ENCODE measurements at regions not wholly inside any gene's neighbourhood (a gene's known extent, or its start where the extent isn't known, plus 50 kb on each side); places are given as distances from the start of the nearest gene placed in this dataset.

DNA sequence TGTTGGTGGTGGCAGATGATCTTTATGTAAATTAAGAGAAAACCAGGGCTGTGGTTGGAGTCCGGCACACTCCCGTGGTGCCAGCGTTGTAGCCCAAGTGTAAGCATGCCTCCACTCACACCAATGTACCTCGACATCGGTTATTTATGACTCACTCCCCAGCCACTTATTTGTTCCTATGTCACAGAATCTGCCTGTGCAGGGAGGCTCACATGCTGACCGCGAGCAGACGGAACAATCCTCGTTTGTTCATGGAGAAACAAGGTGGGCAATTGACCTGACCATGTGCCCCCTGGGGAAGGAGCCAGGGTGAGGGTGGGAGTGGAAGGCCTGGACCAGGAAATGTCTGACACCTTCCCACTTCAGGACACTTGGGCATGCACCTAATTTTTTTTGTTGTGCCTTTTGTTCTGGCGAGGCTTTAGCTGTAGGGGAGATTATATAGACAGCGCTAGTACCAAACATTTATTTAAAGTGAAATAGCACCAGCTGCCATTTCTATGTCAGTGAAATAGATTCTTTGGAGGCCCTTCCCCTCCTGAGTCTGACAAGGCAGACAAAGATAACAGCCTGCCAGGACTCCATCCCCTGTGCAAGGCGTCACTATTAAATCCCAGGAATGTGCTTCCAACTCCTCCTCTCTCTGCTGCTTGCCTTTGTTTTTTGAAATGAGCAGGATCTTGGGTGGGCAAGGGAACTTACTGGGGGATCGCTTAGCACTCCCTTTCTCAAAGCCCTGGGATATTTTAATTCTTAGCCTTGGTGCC, 394.2 kb downstream of the FGF9 start:
- no peak overlapping the region for H3K9ac ChIP-seq (ENCODE audit: insufficient read depth, low read length)
- no peak for DNase-seq (ENCODE audit: low read depth in 2 of 2)
- H2AFZ ChIP-seq (ENCODE audit: low read length) = no peak overlapping the region
- no peaks in the 10 kb centered on the region for H3K36me3 ChIP-seq (ENCODE audit: control insufficient read depth, insufficient read depth, low read length)
- TF ChIP-seq CTCF (conservative IDR thresholded peaks at IDR 0.05 in 1 of 2, IDR thresholded peaks at IDR 0.05 in 1 of 2; ENCODE audit: low read depth in 1 of 2, low read length in 2 of 2) (no peak), EZH2 (IDR thresholded peaks at IDR 0.05; ENCODE audit: low read length, missing control alignments) (no peak)
- no peak overlapping the region for H3K4me2 ChIP-seq (ENCODE audit: extremely low read depth, insufficient read depth, low read length)
- H3K4me1 ChIP-seq (ENCODE audit: control insufficient read depth, extremely low read depth, insufficient read depth, low read length) = no peaks in the 10 kb centered on the region
- no peak overlapping the region for H3K4me3 ChIP-seq (replicated peaks in 1 of 4; ENCODE audit: control extremely low read depth in 1 of 4, insufficient read depth in 1 of 4, low read depth in 3 of 4, low read length in 4 of 4)
- no peak overlapping the region for H3K27ac ChIP-seq (ENCODE audit: insufficient read depth, low read length)
- H3K27me3 ChIP-seq (ENCODE audit: control insufficient read depth, insufficient read depth, low read length) = no peaks in the 10 kb centered on the region
- no peaks in the 10 kb centered on the region for H4K20me1 ChIP-seq (ENCODE audit: control insufficient read depth, extremely low read depth, insufficient read depth, low read length)
- no peaks in the 10 kb centered on the region for H3K79me2 ChIP-seq (ENCODE audit: control insufficient read depth, insufficient read depth, low read length)
- no peaks in the 10 kb centered on the region for H3K9me3 ChIP-seq (ENCODE audit: control insufficient read depth, insufficient read depth, low read depth, low read length)

DNA sequence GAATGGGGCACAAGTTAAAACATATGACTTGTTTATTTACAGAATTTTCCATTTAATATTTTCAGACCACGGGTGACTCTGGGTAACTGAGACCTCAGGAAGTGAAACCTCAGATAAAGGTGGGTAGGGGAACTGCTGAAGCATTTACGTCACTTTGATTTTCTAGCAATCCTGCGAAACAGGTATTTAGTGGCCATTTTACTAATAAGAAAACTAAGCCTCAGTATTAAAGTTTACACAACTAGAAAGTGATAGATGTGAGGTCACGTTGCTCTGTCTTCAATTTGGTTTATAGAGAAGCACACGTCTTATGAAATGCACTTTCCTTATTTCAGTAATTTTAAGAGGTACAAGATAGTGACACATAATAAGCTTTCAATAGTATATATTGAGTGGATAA, 402.8 kb downstream of the FGF9 start:
- H3K27me3 ChIP-seq (ENCODE audit: control insufficient read depth, insufficient read depth, low read length) = no peaks in the 10 kb centered on the region
- no peak overlapping the region for H3K4me2 ChIP-seq (ENCODE audit: extremely low read depth, insufficient read depth, low read length)
- no peaks in the 10 kb centered on the region for H3K36me3 ChIP-seq (ENCODE audit: control insufficient read depth, insufficient read depth, low read length)
- H3K9me3 ChIP-seq (ENCODE audit: control insufficient read depth, insufficient read depth, low read depth, low read length) = no peaks in the 10 kb centered on the region
- no peak overlapping the region for H3K9ac ChIP-seq (ENCODE audit: insufficient read depth, low read length)
- no peaks in the 10 kb centered on the region for H3K4me1 ChIP-seq (ENCODE audit: control insufficient read depth, extremely low read depth, insufficient read depth, low read length)
- no peaks in the 10 kb centered on the region for H4K20me1 ChIP-seq (ENCODE audit: control insufficient read depth, extremely low read depth, insufficient read depth, low read length)
- no peaks in the 10 kb centered on the region for H3K79me2 ChIP-seq (ENCODE audit: control insufficient read depth, insufficient read depth, low read length)
- no peak overlapping the region for H3K4me3 ChIP-seq (replicated peaks in 1 of 4; ENCODE audit: control extremely low read depth in 1 of 4, insufficient read depth in 1 of 4, low read depth in 3 of 4, low read length in 4 of 4)
- TF ChIP-seq EZH2 (IDR thresholded peaks at IDR 0.05; ENCODE audit: low read length, missing control alignments) = no peak
- no peak for TF ChIP-seq CTCF (conservative IDR thresholded peaks at IDR 0.05 in 1 of 2, IDR thresholded peaks at IDR 0.05 in 1 of 2; ENCODE audit: low read depth in 1 of 2, low read length in 2 of 2)
- H2AFZ ChIP-seq (ENCODE audit: low read length) = no peak overlapping the region
- DNase-seq (ENCODE audit: low read depth in 2 of 2) = no peak
- no peak overlapping the region for H3K27ac ChIP-seq (ENCODE audit: insufficient read depth, low read length)

GRCh38 chr13:22074403-22074802, 403.5 kb downstream of the FGF9 start:
- Histone ChIP-seq H2AFZ (ENCODE audit: low read length) (no peak overlapping the region), H3K36me3 (ENCODE audit: control insufficient read depth, insufficient read depth, low read length) (no peaks in the 10 kb centered on the region), H3K9me3 (ENCODE audit: control insufficient read depth, insufficient read depth, low read depth, low read length) (no peaks in the 10 kb centered on the region), H3K9ac (ENCODE audit: insufficient read depth, low read length) (no peak overlapping the region), H3K27ac (ENCODE audit: insufficient read depth, low read length) (no peak overlapping the region), H3K4me1 (ENCODE audit: control insufficient read depth, extremely low read depth, insufficient read depth, low read length) (no peaks in the 10 kb centered on the region), H3K79me2 (ENCODE audit: control insufficient read depth, insufficient read depth, low read length) (no peaks in the 10 kb centered on the region), H4K20me1 (ENCODE audit: control insufficient read depth, extremely low read depth, insufficient read depth, low read length) (no peaks in the 10 kb centered on the region), H3K4me2 (ENCODE audit: extremely low read depth, insufficient read depth, low read length) (no peak overlapping the region), H3K4me3 (replicated peaks in 1 of 4; ENCODE audit: control extremely low read depth in 1 of 4, insufficient read depth in 1 of 4, low read depth in 3 of 4, low read length in 4 of 4) (no peak overlapping the region), H3K27me3 (ENCODE audit: control insufficient read depth, insufficient read depth, low read length) (no peaks in the 10 kb centered on the region)
- TF ChIP-seq CTCF (conservative IDR thresholded peaks at IDR 0.05 in 1 of 2, IDR thresholded peaks at IDR 0.05 in 1 of 2; ENCODE audit: low read depth in 1 of 2, low read length in 2 of 2) (no peak), EZH2 (IDR thresholded peaks at IDR 0.05; ENCODE audit: low read length, missing control alignments) (no peak)
- DNase-seq (ENCODE audit: low read depth in 2 of 2) = no peak
